ENCODE measurements at regions not wholly inside any gene's neighbourhood (a gene's known extent, or its start where the extent isn't known, plus 50 kb on each side); places are given as distances from the start of the nearest gene placed in this dataset.

DNA sequence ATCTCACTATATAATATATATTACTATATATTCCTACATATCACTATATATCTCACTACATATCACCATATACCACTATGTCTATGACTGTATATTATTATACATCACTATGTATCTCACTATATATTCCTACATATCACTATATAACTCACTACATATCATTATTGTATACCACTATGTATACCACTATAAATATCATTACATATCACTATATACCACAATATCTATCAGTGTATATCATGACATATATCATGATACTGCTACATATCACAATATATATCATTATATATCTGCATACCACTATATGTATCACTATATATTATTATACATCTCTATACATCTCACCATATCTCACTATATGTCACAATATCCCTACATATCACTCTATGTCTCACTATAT lies 121.5 kb downstream of the ASCL4 start:
- no peaks in the 10 kb centered on the region for H3K9me3 ChIP-seq
- H3K27ac ChIP-seq: no peak overlapping the region
- no peaks in the 10 kb centered on the region for H3K36me3 ChIP-seq
- TF ChIP-seq EP300 (IDR thresholded peaks at IDR 0.05): no peak
- intact Hi-C loops (cut with DNase I): no loop called here
- H3K27me3 ChIP-seq: no peaks in the 10 kb centered on the region
- no peak overlapping the region for H3K4me3 ChIP-seq
- no peak for DNase-seq
- H3K4me1 ChIP-seq: no peaks in the 10 kb centered on the region

DNA sequence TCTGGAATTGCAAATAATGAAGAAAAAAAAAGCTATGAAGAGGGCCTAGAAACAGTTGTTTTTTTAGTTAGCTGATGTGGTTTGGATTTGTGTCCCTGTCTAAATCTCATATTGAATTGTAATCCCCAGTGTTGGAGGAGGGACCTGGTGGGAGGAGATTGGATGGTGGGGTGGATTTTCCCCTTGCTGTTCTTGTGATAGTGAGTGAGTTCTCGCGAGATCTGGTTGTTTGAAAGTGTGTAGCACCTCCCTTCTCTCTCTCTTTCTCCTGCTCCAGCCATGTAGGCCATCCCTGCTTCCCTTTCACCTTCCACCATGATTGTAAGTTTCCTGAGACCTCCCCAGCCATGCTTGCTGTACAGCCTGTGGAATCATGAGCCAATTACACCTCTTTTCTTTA lies 126.1 kb downstream of the ASCL4 start:
- no peak for TF ChIP-seq POLR2A (IDR thresholded peaks at IDR 0.05)
- TF ChIP-seq, protein P1, sequence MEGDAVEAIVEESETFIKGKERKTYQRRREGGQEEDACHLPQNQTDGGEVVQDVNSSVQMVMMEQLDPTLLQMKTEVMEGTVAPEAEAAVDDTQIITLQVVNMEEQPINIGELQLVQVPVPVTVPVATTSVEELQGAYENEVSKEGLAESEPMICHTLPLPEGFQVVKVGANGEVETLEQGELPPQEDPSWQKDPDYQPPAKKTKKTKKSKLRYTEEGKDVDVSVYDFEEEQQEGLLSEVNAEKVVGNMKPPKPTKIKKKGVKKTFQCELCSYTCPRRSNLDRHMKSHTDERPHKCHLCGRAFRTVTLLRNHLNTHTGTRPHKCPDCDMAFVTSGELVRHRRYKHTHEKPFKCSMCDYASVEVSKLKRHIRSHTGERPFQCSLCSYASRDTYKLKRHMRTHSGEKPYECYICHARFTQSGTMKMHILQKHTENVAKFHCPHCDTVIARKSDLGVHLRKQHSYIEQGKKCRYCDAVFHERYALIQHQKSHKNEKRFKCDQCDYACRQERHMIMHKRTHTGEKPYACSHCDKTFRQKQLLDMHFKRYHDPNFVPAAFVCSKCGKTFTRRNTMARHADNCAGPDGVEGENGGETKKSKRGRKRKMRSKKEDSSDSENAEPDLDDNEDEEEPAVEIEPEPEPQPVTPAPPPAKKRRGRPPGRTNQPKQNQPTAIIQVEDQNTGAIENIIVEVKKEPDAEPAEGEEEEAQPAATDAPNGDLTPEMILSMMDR (IDR thresholded peaks at IDR 0.05): no peak
- TF ChIP-seq POLR2AphosphoS5 (IDR thresholded peaks at IDR 0.05): no peak
- TF ChIP-seq EP300 (IDR thresholded peaks at IDR 0.05): no peak
- DNase-seq: no peak
- Histone ChIP-seq H3K27me3 (peaks cover 0 to 10% (median 3%) of the 10 kb centered on the region in 3 donors), H3K4me3 (no peak overlapping the region), H3K36me3 (no peaks in the 10 kb centered on the region), H3K9me3 (no peaks in the 10 kb centered on the region), H3K4me1 (peaks cover 0 to 9% (median 8%) of the 10 kb centered on the region in 4 donors), H3K27ac (no peak overlapping the region)
- intact Hi-C loops (cut with DNase I): no loop called here
- 92 to 94% methylated on average over 2 of the region's 2 CpGs for WGBS, 2 donors

DNA sequence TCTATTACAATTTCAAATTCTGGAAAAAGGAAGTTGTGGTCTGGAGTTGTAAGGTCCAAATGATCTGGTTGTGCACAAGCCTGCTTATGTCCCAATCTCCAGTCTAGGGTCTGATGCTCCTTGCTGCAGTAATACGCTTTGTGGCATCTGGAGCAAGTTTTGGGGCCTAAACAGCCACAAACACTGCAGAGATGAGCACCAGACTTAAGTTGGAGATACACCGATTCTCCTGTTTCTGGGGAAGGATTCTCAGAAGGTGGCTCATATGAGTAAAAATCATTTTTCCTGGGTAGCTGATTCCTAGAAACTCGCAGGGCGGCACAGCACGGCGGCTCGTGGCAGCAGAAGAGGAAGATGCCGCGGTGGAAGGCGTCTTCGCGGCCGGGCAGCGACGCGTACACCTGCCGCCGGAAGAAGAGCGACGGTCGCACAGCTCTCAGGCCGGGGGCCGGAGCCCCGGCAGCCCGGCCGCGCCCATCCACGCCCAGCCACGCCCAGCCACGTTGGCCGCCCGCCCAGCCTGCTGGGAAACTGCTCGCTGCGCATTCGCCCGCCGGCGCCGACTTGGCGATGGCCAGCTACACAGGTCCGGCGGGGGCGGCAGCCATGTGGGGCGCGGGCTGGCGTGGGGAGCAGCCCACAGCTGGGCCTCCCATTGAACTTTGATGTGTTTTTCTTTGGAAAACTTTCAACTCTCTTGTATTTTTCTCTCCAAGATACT lies 129.0 kb downstream of the ASCL4 start:
- TF ChIP-seq POLR2A (IDR thresholded peaks at IDR 0.05): no peak
- TF ChIP-seq POLR2AphosphoS5 (IDR thresholded peaks at IDR 0.05): no peak
- TF ChIP-seq, protein P1 (IDR thresholded peaks at IDR 0.05): no peak
- no peak for TF ChIP-seq EP300 (IDR thresholded peaks at IDR 0.05)
- intact Hi-C loops (cut with DNase I): no loop called here
- Histone ChIP-seq H3K4me3 (peak overlapping the region in 3 of 4 donors; percentile 13 to 40 (median 34)), H3K9me3 (no peaks in the 10 kb centered on the region), H3K36me3 (no peaks in the 10 kb centered on the region), H3K27me3 (peaks cover 0 to 39% (median 12%) of the 10 kb centered on the region in 3 donors), H3K4me1 (peaks cover 0 to 9% (median 8%) of the 10 kb centered on the region in 4 donors), H3K27ac (no peak overlapping the region)
- WGBS, 2 donors: 3% methylated on average over 46 of the region's 46 CpGs
- DNase-seq: no peak

GRCh38 chr12:107906707-107907106 lies 132.2 kb downstream of the ASCL4 start:
- peaks cover 0 to 9% (median 8%) of the 10 kb centered on the region in 4 donors for H3K4me1 ChIP-seq
- intact Hi-C loops (cut with DNase I): no loop called here
- H3K9me3 ChIP-seq: no peaks in the 10 kb centered on the region
- TF ChIP-seq POLR2AphosphoS5 (IDR thresholded peaks at IDR 0.05): no peak
- no peak for TF ChIP-seq POLR2A (IDR thresholded peaks at IDR 0.05)
- no peak for TF ChIP-seq EP300 (IDR thresholded peaks at IDR 0.05)
- TF ChIP-seq, protein P1 (IDR thresholded peaks at IDR 0.05): no peak
- 59 to 76% methylated on average over 4 of the region's 4 CpGs for WGBS, 2 donors
- no peak for DNase-seq
- H3K27ac ChIP-seq: no peak overlapping the region
- H3K27me3 ChIP-seq: peaks cover 0 to 68% (median 18%) of the 10 kb centered on the region in 3 donors
- no peaks in the 10 kb centered on the region for H3K36me3 ChIP-seq
- no peak overlapping the region for H3K4me3 ChIP-seq

GRCh38 chr12:107912421-107913004 lies 138.0 kb downstream of the ASCL4 start:
- peak overlapping the region in 1 of 4 donors; percentile 15 for H3K4me3 ChIP-seq
- H3K9me3 ChIP-seq: no peaks in the 10 kb centered on the region
- H3K36me3 ChIP-seq: no peaks in the 10 kb centered on the region
- intact Hi-C loops (cut with DNase I): no loop called here
- peaks cover 0 to 43% (median 6%) of the 10 kb centered on the region in 3 donors for H3K27me3 ChIP-seq
- peak; percentile 65 for DNase-seq
- H3K27ac ChIP-seq: no peak overlapping the region
- no peak for TF ChIP-seq POLR2AphosphoS5 (IDR thresholded peaks at IDR 0.05)
- TF ChIP-seq, protein P1 (IDR thresholded peaks at IDR 0.05): peak in 2 of 4 experiments; percentile 18 to 28
- peaks cover 0 to 9% (median 6%) of the 10 kb centered on the region in 4 donors for H3K4me1 ChIP-seq
- WGBS, 2 donors: 3 to 8% methylated on average over 22 of the region's 22 CpGs
